22Rv1 (cell line): ENCODE measurements at regions not wholly inside any gene's neighbourhood (a gene's known extent, or its start where the extent isn't known, plus 50 kb on each side); places are given as distances from the start of the nearest gene placed in this dataset.

ENCODE experiments used
- H3K27ac ChIP-seq: fragments of 450-650 bp; 2 replicates; pipeline ENCODE4 v1.5.1; 2017
- CTCF ChIP-seq: fragments of 450-650 bp; IDR thresholded peaks from 2 replicates; pipeline ENCODE4 v1.5.1; 2017; ENCODE audit warnings: mild to moderate bottlenecking
- ZFX ChIP-seq: fragments of 450-650 bp; IDR thresholded peaks from 2 replicates; pipeline ENCODE4 v1.6.1; 2017; ENCODE audit warnings: antibody characterized with exemption, borderline replicate concordance

- H3K27ac ChIP-seq: no peak overlapping the region
- TF ChIP-seq ZFX: no peak
- no peak for TF ChIP-seq CTCF
These were observed 797.5 kb upstream of the RAB6C start for GRCh38 chr2:129181963-129182362.

GRCh38 chr2:129187343-129187742 is 792.1 kb upstream of the RAB6C start:
- TF ChIP-seq ZFX (no peak), CTCF (no peak)
- H3K27ac ChIP-seq: no peak overlapping the region

- no peak for TF ChIP-seq CTCF
- TF ChIP-seq ZFX: no peak
- H3K27ac ChIP-seq: no peak overlapping the region
These were observed 791.0 kb upstream of the RAB6C start for GRCh38 chr2:129188451-129188850.

- TF ChIP-seq CTCF: no peak
- no peak for TF ChIP-seq ZFX
- H3K27ac ChIP-seq: no peak overlapping the region
These were observed 789.7 kb upstream of the RAB6C start for GRCh38 chr2:129189617-129190319.

GRCh38 chr2:129190494-129190893 is 789.0 kb upstream of the RAB6C start:
- TF ChIP-seq ZFX (no peak), CTCF (no peak)
- H3K27ac ChIP-seq: no peak overlapping the region

- TF ChIP-seq ZFX: no peak
- TF ChIP-seq CTCF: no peak
- no peak overlapping the region for H3K27ac ChIP-seq
These were observed 787.9 kb upstream of the RAB6C start for GRCh38 chr2:129191530-129191929.

- H3K27ac ChIP-seq: no peak overlapping the region
- TF ChIP-seq ZFX (no peak), CTCF (no peak)
These were observed 787.3 kb upstream of the RAB6C start for GRCh38 chr2:129192117-129192516.
